Stimulated activated CD8-positive, alpha-beta memory T cell treated with anti-CD3 and anti-CD28 coated beads, Interleukin-7, amount 100 ng/mL, for 48 hours (primary cell): ENCODE measurements at regions not wholly inside any gene's neighbourhood (a gene's known extent, or its start where the extent isn't known, plus 50 kb on each side); places are given as distances from the start of the nearest gene placed in this dataset.
A peak's percentile ranks its signal among the peaks of the same experiment; 100 is the strongest.

ENCODE experiments used
- DNase-seq, 2 donors: peaks; one replicate each; pipeline ENCODE4 v3.0.0-alpha.2; 2020; ENCODE audit warnings: low read depth in 1 of 2; ENCODE audit errors: extremely low read depth in 1 of 2

DNA sequence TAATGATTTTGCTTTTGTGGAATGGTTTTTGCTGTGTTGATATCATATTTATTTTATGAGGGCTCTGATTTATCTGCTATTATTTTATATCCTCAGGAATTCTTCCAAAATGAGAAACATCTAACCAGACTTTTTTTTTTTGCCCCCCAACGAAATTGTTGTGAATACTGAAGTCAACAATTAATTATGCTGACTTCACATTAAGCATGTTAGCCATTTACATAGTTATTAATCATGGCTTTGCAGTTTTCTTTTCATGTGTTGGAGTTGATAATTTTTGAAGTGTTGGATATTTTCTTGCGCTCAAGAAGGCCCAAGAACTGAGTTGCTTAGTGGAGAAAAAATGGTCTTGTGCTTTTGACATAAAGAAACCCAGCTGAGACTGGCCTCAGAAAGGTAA lies 246.6 kb upstream of the CRY1 start:
- DNase-seq: no peak

DNA sequence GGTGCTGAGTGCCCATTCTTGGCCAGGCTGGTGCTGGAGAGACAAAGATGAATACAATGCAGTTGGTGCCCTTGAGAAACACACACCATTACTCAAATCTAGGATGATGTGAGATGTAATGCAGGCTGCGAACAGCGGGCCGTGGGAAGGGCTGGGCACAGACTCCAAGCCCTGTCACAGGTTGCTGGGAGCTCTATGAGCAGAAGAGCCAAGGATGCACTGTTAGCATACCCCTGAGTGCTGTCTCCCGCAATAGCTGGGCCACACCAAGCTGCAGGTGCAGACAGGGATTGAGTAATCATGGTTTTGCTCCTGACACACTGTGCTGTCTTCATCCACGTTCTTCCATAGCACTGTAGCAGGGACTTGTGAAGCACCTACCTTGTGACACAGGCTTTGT lies 247.5 kb upstream of the CRY1 start:
- DNase-seq: no peak

DNA sequence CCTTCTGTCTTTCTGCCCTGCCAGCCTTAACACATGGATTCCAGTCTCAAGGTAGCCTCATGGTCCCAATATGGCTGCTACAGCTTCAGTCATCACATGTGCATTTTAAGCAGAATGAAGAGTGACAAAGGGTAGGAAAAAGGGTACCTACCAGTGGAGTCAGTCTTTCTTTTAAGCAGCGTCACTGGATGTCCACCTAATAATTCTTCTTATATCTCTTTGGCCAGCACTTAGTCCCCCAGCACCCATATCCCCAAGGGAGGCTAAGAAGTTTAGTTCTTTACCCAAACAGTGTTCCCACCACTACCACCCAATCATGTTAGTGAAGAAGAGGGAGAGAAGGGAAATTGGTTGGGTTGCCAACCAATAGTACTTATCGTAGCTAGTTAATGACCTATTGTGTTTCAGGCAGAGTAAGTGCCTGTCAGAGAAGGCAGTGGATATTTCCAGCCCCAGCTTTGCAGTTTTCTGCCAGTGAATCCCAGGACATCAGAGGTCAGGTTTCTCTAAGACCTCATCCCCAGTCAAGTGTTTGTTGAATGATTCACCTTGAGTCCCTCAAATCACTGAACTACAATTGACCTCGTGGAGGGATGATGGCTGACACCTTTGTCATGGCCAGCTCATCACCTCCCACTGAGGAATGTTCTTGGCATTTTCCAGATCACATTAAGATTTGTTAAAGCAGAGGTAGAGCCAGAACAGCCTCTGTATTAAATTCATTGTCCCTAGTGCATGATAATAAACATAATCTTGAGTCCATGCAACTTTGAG lies 250.9 kb upstream of the CRY1 start:
- no peak for DNase-seq

DNA sequence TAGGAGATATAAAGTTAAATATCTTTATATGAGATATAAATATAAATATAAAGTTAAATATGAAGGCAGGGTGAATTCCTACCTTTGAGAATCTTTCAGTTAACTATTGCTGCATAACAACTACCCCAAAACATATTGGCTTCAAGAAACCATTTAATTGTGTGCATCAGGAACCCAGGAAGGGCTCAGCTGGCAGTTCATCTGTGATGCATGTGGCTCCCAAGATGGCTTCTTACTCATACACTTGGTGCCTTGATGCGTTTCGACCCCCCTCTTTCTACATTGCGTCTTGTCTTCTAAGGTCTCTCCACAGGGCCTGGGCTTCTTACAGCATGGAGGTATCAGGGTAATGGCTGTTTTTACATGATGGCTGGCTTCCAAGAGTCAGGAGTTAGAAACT lies 253.9 kb upstream of the CRY1 start:
- no peak for DNase-seq

DNA sequence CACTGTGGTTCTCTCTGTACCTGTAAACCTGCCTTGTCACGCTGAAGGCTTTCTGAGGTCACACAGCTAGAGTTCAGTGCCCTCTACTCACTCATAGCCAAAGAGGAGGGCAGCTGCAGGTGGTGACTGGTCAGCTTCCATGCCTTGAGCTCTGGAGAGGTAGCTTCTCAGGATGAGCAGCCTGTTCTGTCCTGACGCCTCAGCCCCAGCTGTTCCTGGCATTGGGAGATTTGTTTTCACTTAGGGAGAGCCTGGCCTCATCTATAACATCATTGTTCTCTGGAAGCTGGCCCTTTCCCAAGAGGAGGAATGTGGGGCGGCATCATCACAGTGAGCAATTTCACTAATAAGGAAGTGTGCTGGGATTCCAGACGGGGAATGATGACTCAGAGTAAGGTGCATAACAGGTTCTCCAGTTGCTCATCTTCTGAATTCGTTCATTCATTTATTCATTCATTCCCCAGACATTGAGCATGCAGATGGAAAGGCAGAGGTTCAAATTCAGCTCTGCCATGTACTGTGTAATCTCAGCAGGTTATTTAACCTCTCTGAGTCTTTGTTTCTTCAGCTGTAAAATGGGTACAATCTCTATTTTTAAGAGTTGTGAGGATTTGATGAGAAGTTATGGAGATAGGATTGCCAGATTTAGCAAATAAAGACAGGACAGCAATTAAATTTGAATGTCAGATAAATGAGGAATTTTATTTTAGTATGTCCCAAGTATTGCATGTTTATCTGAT lies 255.8 kb upstream of the CRY1 start:
- DNase-seq: no peak

DNA sequence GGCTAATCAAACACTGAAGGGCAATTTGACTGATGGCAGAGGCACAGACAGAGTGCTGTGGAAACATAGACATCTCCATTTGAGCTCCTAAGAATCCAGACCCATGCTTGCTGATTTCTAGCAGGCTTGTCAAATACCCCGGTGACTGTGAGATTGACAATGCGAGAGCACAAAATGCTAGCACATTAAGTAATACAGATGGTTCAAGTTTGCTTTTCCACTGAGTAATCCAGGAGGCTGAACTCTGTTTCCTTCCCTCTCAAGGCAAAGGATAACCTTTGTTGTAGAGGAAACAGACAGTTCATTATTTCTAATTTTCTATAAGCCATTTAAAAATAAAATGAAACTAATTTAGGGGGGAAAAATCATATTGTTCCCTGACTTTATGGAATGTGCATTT lies 256.5 kb upstream of the CRY1 start:
- DNase-seq: no peak

DNA sequence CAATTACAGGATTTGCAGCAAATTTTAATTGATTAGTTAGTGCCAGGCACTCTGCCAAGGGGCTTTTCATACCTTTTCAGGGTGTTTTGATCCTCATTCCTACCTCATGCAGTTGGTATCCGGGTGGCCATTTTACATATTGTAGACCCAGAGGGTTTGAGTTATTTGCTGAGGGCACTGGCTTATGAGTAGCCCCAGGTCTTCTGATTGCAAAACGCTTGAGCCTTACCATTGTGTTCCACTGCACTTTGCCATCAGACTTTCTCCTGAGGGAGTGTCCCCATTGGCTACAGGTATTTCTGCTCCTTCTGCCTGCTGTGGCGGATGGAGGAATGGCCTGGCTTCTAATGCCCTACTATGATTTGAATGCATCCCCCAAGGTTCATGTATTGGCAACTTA lies 257.8 kb upstream of the CRY1 start:
- no peak for DNase-seq

- DNase-seq: no peak
Observed at GRCh38 chr12:107351713-107352112, 258.4 kb upstream of the CRY1 start.

- peak in 1 of 2 donors; percentile 40 for DNase-seq
Observed at GRCh38 chr12:107352347-107353081, 259.2 kb upstream of the CRY1 start.

DNA sequence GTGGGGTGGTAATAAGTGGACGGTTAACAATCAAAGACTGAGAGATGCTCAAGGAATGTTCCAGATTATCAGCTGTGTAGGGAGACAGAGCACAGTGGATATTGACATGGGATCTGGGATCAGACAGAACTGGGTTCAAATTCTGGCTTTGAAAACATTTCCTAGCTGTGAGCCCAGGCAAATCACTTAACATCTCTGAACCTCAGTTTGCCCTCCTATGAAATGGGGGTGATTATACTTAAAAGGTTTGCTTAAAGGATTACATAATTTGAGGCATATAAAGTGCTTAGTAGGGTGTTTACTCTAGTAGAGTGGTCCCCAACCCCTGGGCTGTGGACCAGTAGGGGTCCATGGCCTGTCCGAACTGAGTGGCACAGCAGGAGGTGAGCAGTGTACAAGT lies 260.0 kb upstream of the CRY1 start:
- DNase-seq: no peak

DNA sequence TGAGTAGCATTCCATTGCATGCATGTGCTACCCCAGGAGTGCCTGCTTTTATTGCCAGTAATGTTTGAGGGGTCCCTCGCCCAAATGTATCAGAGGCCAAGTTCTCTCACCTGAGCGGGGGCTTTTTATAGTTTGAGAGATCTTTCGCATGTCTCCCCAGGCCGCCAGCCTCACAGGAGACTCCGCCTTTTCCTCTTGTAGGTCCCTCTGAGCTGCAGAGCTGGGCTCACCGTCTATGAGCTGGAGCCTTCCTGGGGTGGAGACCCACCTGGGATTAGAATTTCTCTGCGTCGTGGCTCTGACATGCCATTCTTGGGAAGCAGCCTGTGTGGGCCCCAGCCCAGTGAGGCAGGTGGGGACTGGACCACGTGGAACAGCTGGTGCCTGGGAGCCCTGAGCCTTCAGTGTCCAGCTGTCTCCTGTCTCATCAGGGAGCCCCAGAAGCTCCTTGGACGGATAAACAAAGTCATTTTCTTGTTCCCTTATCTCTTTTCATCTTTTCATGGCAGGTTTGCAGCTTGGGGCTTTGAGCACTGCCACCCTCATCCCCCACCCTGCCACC lies 261.7 kb upstream of the CRY1 start:
- DNase-seq: no peak

GRCh38 chr12:107355612-107356011 lies 262.3 kb upstream of the CRY1 start:
- DNase-seq: no peak

GRCh38 chr12:107356266-107356936 lies 263.1 kb upstream of the CRY1 start:
- no peak for DNase-seq

GRCh38 chr12:107356937-107357295 lies 263.6 kb upstream of the CRY1 start:
- no peak for DNase-seq

DNA sequence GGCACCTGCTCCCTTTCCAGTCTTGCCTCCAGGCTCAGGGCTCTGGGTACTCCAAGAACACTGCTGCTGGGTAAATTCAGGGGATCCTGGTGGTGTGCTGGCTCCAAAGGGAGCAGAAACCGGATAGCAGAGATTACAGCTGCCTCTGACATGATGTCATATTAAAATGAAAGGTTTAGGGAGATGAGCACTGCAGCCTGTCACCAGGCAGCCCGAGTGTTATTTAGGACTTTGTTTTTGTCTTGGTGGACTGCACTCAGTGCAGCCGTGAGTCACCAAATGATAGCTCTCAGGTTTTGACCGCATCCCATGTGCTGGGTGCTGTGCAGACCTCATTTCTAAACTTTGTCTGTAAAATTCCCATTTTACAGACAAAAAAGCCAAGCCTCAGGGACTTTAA lies 266.0 kb upstream of the CRY1 start:
- DNase-seq: no peak

DNA sequence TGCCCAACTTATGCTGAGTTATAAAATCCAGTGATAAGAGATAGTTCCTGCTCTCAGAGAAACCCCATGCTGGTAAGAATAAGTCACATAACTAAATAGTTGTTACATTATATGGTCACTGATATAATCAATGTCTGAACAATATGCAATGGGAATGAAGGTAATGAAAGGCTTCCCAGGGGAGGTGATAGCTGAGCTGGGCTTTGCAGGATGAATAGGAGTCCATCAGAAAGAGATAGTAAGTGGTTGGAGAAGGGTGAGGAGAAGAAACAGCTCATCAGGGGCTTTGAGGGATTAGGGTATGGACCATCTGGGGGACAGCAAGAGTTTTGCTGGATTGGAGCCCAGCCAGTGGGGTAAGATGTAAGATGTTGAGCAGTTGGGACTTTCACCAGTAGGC lies 266.7 kb upstream of the CRY1 start:
- no peak for DNase-seq

DNA sequence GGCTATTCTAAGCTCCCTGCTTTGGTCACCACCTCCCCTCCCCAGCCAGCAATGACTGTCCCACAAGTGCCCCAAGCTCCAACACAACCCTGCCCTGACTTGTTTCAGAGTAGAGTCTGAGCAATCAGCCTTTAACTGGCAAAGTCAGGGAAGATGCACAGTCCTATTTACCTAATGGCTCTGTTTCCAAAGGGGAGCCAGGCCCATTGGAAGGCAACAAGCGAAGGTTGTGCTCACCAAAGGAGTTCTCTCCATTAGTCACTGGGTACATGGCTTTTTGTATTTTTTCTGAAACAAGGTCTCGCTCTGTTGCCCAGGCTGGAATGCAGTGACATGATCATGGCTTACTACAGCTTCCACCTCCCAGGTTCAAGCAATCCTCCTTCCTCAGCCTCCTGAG lies 267.1 kb upstream of the CRY1 start:
- no peak for DNase-seq

DNA sequence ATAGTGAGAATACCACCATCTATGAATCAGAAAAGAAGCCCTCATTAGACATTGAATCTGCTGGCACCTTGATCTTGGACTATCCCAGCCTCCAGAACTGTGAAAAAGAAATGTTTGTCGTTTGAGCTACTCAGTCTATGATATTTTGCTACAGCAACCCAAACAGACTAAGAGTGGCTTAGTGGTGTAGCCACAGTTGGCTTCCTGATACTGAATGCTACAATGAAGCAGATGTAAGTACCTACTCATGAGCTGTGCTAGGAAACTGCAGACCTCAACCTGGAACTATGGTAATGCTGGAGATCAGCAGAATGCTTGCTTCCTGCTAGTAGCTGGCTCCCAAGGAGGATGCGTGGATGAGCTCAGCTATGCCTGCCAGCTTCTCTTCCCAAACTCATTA lies 268.6 kb upstream of the CRY1 start:
- DNase-seq: no peak

DNA sequence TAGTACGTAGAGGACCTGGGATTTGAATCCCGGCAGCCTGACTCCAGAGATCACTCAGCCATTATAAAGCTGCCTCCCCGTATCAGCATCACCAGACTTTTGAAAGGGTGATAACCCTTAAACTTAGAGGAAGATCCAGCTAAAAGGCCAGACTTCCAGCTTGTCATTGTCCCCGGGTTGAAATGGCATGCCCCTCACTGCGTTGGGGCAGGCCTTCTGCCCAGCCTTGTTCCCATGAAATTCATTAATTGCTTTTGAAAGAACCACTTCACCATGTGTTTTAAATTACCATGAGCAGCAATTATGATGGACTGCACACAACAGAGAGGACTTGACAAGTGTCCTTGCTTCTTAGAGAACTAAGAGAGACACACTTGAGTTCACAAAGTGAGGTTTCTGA lies 269.6 kb upstream of the CRY1 start:
- no peak for DNase-seq

GRCh38 chr12:107364875-107365518 lies 271.6 kb upstream of the CRY1 start:
- no peak for DNase-seq

DNA sequence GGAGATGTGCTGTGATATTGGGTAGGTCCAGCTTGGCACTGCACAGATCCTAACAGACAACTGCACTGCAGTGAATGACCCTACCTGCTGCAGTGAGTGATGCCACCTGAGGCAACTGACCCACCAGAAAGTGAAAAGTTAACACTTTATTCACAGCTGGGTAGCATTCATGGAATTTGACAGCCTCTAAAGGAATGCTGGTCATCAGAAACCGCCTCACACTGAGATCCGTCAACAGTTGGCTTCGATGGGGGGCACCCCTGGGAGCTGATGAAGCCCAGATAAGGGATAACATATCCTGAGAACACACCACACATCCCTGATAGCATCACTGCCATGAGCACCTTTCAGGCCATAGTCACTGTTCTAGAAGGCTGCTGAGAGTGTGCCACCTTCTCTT lies 272.4 kb upstream of the CRY1 start:
- DNase-seq: no peak
